ENCODE measurements at regions not wholly inside any gene's neighbourhood (a gene's known extent, or its start where the extent isn't known, plus 50 kb on each side); places are given as distances from the start of the nearest gene placed in this dataset.

- no peak for TF ChIP-seq CTCF (conservative IDR thresholded peaks at IDR 0.05; ENCODE audit: low read depth in 2 of 2)
- TF ChIP-seq EZH2 (IDR thresholded peaks at IDR 0.05; ENCODE audit: low read depth, unreplicated experiment) = no peak
- no peak for TF ChIP-seq ZNF331 (CRISPR knock-in tag; IDR thresholded peaks at IDR 0.05; ENCODE audit: low read depth)
- TF ChIP-seq REST (IDR thresholded peaks at IDR 0.05; ENCODE audit: unreplicated experiment) = no peak
- TF ChIP-seq EZH2phosphoT487 (IDR thresholded peaks at IDR 0.05; ENCODE audit: unreplicated experiment) = no peak
Observed at GRCh38 chr13:87887459-87888123, 216.4 kb downstream of the SLITRK5 start.

All from GM23338 (cell line).